DMS114 treated with DMSO at 0.1 percent for 48 hours (cell line): ENCODE measurements at regions not wholly inside any gene's neighbourhood (a gene's known extent, or its start where the extent isn't known, plus 50 kb on each side); places are given as distances from the start of the nearest gene placed in this dataset.

Experiments
- DNase-seq: peaks from one replicate; lab custom pipeline; 2025; ENCODE audit not compliant: unreplicated experiment; lab: John Stamatoyannopoulos, UW

DNA sequence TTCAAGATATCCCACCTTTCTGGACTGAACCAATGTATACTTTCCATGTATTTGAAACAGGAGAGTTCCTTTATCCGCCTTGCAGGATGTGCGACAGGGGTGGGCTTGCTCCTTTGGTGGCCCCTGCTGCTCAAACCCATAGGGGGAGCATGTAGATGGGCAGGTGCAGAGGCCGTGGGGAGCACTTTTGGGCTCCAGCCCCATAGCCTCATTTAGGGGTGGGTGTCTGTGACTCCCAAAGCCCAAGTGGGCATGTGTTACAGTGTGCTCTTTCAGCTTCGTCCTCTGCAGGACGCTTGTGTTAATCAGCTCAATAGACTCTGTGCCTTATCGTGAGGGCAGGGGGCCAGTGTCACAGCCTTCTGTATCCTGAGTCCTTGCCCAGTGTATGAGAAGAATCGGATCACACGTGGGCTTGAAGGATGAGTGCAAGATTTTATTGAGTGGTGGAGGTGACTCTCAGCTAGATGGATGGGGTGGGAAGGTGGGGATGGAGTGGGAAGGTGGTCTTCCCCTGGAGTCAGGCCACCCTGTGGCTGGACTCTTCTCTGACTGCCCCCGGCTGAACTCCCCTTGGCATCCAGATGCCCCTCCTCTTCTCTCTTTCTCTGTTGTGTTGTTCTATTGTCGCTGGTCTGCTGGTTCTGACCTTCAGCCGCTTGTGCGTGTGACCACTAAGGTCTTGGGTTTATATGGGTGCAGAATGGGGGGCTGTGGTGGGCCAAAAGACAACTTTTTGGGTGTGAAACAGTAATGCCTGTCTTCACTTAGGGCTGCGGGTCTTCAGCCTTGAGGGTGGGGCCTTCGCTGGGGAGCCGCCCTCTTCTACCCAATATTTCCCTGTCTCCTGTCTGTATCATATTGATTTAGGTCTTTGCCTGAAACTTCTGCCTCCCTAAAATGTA, 262.2 kb downstream of the GLRX3 start:
- DNase-seq, result no peak

DNA sequence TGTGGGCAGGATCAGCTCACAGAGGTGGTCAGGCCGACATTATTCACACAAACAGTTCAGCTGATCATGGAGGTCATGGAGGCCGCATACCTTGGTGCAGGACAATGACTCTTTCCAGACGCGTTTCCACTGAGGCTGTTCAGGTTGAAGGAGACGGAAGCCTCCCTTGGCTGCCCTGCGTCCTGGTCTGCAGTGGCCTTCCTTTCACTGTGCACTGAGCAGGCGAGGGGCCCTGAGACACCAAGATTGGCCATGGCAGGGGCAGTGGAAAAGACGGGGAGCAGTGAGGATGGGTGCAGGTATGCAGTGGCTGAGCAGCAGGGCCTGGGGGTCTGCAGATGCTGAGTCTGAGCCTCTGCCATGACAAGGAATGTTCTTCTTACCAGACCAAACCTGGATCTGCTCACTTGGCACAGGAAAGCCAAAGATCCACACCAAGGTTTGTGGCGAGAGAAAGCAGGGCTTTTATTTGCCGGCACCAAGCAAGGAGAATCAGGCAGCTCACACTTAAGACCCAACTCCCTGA, 263.3 kb downstream of the GLRX3 start:
- no peak for DNase-seq

DNA sequence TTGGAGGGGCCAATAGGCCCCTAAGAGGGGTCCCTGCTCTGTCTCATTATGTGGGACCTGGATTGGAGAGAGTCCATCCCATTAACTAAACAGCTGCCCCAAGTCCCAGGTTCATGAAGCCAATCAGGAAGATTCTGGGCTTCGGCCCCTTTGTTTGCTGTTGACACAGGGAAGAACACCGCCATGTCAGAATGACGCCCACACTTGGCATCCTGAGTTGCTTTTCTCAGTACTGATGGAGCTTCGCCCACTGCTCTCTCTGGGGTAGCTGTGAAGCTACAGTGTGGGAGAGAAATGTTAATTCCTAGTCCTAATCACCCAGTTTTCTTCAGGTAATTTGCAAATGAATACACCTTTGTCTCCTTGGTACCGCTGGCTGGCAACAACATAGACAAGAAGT, 264.7 kb downstream of the GLRX3 start:
- DNase-seq, result no peak

DNA sequence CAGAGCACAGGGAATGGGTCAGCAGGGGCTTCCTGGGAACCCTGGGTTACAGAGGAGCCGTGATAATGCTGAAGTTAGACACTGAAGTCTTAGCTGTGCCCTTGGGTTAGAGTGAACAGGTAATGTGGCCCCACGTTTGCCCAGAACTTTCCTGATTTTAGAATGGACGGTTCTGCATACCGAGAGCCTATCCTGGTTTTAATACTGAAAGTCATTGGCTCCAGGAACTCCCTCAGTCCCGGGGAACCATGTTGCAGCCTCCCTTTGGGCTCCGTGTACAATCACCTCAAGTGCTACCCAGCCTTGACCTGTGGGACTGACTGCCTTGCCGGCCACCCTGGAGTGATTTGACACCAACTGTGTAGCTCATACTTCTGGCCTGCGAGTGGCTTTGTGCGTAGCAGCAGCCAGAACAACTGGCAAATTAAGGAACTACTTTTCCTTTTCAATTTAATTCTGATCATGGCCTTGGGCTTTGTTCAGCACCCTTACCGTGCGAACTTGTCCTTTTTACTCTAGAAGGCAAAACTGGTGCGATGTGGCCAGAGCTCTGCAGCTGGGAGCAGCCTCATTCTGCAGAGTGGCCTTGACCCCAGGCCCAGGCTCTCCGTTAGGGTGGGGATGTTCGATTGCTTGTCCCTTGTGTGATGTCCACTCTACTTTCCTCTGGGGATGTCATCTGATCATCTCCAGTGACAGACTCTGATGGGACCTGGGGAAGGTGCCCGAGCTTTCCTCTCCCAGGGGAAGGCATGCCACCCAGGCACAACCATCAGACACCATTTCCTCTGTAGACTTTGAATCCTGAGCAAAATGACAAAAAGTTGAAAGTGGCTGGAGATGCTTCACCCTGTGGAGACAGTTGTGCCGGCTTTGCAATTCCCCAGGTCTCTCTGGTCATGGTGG, 265.9 kb downstream of the GLRX3 start:
- no peak for DNase-seq

DNA sequence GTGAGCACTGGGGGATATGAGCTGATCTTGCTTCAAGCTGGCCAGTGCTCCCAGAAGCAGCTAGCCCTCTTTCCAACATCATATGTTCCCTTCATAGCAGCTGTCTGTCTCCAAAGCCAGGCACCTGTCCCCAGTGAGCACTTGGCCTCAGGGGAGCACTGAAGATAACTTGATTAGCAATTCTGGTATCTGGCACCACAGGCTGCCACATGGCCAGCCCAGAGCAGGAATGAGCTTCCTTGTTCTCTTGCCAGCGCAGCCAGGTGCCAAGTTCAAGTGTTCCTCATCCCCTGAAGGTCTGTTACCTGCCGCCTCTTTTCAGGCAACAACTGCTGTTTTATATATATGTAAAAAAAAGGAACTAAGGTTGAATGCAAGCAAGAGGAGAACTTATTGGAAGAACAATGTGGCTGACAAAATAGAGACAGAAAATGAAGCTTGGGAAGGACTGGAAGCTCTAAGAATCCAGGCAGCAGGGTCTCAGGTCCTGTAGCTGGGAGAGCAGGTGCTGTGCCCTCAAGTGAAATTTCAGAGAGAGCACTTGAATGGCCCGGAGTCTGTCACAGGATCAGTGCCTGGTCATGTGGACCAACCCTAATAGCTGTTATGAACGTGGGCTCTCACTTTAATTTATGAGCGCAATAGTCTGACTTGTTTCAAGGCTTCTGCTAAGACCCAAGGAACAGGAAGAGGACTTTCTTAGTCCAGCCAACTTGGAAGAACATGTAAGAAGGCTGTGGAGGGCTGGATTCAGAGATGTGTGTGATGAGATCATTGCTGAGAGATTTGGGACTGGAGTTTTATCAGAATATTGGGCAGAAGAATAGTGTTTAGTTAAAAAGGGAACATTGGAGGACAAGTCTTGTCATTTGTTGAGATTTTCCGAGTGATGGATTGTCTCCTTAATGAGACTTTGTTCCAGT, 267.2 kb downstream of the GLRX3 start:
- DNase-seq, result no peak

DNA sequence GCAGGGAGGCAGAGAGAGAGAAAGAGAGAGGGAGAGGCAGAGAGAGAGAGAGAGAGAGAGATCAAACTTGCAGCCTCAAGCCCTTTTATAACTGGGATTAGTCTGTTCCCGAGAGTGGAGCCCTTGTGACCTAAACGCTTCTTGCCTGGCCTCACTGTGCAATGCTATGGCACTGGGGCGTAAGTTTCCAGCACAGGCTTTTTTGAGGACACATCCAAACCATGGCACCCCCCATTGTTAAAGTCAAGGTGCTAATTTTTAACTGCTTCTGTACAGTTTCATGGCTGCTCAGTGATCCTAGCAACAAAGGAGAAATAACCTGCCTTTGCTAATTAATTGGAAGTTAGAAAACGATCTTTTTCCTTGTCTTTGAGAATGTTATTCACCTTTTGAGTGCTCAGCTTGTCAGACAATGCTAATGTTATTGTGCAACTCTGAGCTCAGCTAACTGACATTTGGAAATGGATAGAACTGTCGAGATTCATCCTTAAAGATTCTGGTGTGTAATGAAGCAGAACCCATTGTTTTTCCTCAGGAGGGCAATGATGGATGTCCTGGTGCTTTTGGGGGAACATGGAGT, 268.4 kb downstream of the GLRX3 start:
- DNase-seq, result no peak

DNA sequence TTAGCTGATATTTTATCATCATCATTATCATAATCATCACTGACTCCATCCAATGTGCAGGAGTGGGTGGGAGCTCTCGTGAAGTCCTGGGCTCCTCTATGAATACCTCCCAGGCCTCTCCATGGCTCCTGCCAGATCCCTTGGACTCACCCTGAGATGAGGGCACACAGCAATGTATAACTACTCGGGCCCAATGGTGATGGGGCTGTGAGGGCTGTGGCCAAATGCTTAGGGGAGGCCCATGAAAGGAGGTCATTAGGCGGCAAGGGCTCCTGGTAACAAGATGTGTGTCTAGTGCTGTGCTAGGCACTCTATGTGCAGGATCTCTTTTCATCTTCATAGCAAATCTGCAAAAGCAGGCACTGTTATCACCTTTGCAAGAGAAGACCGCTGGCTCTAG, 270.9 kb downstream of the GLRX3 start:
- no peak for DNase-seq

DNA sequence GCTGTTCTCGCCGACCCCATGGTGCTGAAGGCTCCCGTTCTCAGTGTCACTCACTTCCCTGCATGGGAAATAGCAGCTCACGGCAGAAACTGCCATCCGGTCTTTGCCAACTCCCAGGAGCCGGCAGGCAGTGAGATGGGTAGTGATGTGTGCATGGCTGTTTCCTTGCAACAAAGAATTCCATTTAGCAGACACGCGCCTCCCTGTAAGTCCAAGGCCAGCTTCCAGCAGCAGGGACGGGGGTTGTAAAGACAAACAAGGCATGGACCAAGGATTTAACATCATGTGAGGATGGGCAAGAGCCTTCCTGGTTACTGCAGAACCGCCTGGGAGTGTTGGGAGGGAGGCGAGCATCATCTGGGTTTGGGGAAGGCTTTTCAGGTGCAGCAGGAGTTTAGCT, 273.1 kb downstream of the GLRX3 start:
- DNase-seq, result no peak

DNA sequence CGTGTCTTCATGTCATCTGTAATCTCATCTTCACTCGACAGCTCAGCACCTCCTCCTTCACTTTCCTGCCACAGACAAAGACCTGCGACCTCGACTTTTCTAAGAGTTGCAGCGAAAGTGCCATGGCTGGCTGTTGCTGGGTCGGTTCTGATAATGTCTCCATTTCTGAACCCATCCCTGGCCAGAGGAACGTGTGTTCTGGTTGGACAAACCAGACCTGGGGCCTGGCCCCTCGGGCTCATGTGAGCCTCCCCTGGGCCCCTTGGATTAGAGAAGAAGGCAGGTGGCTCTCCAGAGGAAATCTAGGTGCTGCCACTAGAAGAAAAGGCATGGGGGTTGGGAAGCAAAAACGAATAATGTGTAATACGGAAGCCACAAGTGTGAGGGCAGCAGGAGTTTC, 273.7 kb downstream of the GLRX3 start:
- no peak for DNase-seq

DNA sequence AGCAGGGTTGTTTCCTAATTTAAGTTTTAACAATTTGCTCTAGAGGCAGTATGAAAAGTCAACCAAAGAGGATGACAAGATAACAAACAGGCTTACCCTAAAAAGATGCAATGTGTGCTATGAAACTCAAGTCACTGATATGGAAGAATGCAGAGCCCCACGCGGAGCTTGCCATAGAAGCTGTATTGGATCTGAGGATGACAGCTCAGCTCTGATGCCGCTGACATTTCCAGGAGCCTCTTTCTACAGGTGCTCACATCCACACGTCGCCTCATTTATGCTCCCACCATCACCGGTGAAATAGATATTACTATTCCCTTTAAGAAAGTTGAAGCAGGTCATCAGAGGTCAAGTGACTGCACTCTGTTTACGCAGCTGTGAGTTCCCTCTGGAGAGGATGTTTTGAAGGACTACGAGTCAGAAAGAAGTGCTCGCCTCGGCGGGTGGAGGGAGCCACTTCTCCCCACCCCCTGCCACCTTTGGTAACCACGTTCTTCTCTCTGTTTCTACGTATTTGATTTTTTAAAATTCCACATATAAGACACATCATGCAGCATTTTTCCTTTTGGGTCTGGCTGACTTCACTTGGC, 275.4 kb downstream of the GLRX3 start:
- DNase-seq, result no peak

DNA sequence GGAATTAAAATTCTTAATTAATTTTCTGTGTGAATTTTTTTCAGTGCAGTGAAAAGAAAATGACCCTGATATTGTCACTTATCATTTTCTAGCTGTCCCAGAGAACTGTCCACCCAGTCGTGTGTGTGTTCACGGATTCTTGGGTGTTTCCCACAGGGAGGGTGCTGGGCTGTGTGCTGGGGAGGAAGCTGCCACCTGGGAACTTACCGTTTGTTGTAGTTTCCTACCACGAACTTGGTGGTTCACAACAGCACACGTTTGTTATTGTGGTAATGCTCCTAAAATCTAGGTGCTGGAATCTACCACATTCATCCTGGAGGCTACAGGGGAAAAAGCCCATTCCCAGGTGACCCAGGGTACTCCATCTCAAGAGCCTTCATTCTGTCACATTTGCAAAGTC, 276.1 kb downstream of the GLRX3 start:
- no peak for DNase-seq

DNA sequence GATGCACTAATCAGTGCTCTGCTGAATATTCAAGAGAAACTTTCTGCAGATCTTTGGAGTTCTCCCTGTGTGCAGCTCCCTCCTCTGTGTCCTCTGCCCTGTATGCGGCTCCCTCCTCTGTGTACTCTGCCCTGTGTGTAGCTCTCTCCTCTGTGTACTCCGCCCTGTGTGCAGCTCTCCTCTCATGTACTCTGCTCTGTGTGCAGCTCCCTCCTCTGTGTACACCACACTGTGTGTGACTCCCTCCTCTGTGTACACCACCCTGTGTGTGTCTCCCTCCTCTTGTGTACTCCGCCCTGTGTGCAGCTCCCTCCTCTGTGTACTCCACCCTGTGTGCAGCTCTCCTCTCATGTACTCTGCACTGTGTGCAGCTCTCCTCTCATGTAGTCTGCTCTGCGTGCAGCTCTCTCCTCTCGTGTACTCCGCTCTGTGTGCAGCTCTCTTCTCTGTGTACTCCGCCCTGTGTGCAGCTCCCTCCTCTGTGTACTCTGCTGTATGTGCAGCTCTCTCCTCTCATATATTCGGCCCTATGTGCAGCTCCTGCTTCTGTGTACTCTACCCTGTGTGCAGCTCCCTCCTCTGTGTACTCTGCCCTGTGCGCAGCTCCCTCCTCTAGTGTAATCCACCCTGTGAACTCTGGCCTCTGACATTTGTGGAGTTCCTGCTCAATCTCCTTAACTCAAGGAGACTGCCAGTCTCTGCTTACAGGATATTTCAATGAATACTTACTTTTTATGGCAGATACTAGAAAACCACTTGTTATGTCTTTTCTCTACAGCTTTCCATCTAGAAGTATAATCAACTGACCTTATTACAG, 280.4 kb downstream of the GLRX3 start:
- DNase-seq, result no peak

DNA sequence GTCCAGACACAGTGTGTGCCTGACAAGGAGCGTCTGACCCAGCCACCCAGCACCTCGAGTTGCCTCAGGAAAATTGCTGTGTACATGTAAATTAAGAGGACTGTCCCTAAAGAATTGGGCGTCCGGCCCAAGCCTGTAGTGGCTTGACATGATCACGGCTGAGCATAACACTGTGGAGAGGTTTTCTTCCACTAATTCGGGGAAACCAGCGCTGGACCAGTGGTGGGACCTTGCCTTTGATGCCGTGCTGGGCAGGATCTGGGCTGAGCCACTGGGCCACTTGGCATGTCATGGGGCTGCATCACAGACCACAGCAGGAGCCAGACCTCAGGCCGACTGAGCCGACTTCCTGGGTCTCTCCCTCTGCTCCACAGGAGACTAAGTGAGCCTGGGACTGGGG, 282.5 kb downstream of the GLRX3 start:
- DNase-seq, result no peak

DNA sequence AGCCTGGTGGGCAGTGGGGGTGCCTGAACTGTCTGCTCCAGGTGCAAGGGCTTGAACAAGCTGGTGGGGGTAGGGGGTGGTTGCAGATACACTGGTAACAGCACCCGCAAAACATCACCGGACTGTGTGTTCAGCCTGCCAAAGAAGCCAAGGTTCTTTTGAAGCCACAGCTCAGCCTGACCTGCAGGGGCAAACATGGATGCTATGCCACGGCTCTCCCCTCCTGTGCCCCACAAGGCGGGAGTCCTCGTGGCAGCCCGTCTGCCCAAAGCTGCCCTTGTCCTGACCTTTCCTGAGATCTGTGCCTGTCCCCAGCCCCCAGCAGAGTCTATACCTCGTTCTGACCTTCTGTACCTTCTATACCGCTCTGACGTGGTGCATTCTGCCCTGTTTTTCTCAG, 285.7 kb downstream of the GLRX3 start:
- DNase-seq, result no peak

DNA sequence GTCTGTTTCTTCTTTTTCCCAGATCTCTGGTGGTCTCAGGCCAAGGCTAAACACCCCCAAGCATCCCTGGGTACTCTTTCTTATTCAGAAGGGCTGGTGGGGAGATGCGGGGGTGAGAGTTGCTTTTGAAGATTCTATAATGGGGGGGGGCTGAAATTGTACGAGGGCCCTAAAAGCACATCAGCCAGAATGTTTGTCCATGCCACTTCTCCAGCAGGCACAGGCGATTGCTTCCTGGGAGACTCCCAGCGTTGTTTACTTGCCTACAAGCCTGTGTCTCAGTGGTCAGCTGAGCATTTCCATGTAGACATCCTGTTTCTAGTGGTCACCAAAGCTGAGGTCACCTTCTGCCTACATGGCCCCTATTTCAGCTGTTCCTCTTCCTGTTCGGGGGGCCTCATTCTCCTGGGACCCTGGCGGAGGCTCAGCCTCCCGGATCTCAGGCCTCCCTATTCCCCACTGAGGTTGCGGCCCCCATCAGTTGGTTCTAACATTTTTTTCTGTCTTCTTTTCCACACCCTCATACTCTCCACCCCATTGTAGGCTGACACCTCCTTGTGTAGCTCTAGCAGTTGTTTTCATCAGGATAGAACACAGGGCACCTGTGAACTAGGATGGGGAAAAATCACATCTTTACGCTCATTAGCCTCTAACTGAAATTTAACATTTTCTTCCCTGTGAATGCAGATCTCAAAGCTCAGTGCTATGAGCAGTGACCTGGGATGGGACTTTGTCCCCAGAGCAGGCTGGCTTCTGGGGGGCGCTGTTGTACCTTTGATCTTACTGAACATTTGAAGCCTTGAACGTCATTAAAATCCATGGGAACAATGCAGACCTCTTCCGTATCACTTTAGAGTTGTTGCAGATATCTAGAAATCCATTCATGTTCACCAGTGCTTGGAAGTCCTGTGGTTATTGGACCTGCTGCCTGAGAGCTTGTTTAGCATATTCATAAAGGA, 286.5 kb downstream of the GLRX3 start:
- no peak for DNase-seq

DNA sequence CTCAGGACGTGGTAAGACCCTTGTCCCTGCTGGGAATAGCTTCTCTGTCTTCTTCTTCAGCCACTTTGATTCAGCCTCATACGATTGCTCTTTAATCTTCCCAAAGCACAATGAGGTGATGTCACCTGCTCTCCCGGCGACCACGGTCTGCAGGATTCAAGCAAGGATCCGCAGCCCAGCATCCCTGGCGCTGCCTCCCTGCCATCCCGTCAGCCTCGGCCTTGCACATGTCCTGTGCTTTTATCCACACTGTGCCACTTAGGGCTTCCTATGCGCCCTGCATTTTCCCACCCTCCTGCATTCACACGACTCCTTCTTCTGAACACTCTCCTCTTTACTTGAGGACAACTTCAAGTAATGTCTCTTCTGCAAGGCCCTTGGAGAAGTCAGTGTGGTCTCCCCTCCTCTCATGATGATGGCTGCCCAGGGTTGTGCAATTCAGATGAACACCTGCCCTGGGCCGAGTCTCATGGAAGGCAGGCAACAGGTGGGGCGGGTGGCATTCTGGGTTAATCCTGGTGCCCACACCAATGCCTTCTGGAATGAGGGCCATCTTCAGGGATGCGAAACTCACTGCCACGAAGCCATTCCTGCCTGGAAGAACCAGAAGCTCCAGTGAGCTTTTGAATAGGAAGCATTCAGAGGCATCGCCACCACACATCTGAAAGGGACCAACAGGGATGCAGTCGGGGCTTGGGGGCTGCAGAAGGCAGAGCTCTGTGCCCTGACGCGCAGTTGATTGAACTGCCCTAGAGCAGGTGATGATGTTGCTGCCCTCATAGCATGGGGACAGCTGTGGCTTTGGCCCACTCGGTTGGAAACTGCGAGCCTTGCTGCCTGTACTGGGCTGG, 287.5 kb downstream of the GLRX3 start:
- no peak for DNase-seq

DNA sequence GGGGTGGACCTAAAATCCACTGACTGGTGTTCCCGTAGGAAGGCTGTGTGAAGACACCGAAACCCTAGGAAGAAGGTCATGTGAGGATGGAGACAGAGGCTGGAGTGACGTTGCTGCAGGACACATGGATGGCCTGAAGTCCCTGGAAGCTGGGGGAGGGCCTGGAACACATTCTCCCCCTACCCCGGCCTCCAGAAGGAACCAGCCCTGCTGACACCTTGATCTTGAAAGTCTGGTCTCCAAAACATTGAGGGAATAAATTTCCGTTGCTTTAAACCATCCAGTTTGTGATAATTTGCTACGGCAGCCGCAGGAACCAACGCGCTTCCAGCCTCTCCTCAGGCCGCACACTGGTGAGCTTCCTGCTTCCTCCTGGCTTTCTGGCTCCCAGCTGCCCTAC, 288.2 kb downstream of the GLRX3 start:
- no peak for DNase-seq
